Uterus (tissue), 2 donors: ENCODE measurements at regions not wholly inside any gene's neighbourhood (a gene's known extent, or its start where the extent isn't known, plus 50 kb on each side); places are given as distances from the start of the nearest gene placed in this dataset.

ENCODE experiments used
- CTCF ChIP-seq, 4 experiments: fragments of 200-600 bp in 2 of 4; fragments of 450-650 bp in 2 of 4; sonication (generic) in 2 of 4; IDR thresholded peaks; one replicate each; pipeline ENCODE4 v1.5.1; 2016 to 2019; ENCODE audit warnings: antibody characterized with exemption in 4 of 4, mild to moderate bottlenecking in 2 of 4, moderate library complexity in 1 of 4
- POLR2A ChIP-seq, 2 donors: fragments of 450-650 bp; IDR thresholded peaks; one replicate each; pipeline ENCODE4 v1.6.1; 2016; ENCODE audit warnings: antibody characterized with exemption in 2 of 2, mild to moderate bottlenecking in 1 of 2, moderate library complexity in 1 of 2

- TF ChIP-seq CTCF (IDR thresholded peaks at IDR 0.05): no peak
- no peak for TF ChIP-seq POLR2A (IDR thresholded peaks at IDR 0.05)
These were observed 207.5 kb upstream of the FAM9B start for GRCh38 chrX:9241427-9241826.
